Loucy (cell line): ENCODE measurements at regions not wholly inside any gene's neighbourhood (a gene's known extent, or its start where the extent isn't known, plus 50 kb on each side); places are given as distances from the start of the nearest gene placed in this dataset.

ENCODE experiments used
- H2AFZ ChIP-seq: fragments of 200-600 bp; sonication (generic); 2 replicates; pipeline ENCODE4 v1.6.0; 2016; ENCODE audit warnings: antibody characterized with exemption, mild to moderate bottlenecking, low read length, moderate library complexity
- H3F3A ChIP-seq: fragments of 200-600 bp; 2 replicates; pipeline ENCODE4 v1.6.0; 2016; ENCODE audit warnings: antibody characterized with exemption, low read depth, mild to moderate bottlenecking
- H3K27me3 ChIP-seq: fragments of 200-600 bp; sonication (generic); 2 replicates; pipeline ENCODE4 v1.6.1; 2014; ENCODE audit warnings: low read length, mild to moderate bottlenecking; ENCODE audit not compliant: insufficient read depth, poor library complexity, severe bottlenecking
- H3K36me3 ChIP-seq: fragments of 200-600 bp; sonication (generic); 2 replicates; pipeline ENCODE4 v1.6.1; 2016; ENCODE audit warnings: low read length; ENCODE audit not compliant: insufficient read depth
- H3K4me1 ChIP-seq: fragments of 200-600 bp; sonication (generic); 2 replicates; pipeline ENCODE4 v1.5.1; 2014; ENCODE audit warnings: low read length, mild to moderate bottlenecking; ENCODE audit not compliant: insufficient read depth, poor library complexity, severe bottlenecking
- H3K4me2 ChIP-seq: fragments of 200-600 bp; sonication (generic); 2 replicates; pipeline ENCODE4 v1.6.0; 2014; ENCODE audit warnings: antibody characterized with exemption, low read length, low read depth, mild to moderate bottlenecking; ENCODE audit not compliant: poor library complexity, severe bottlenecking
- H3K4me3 ChIP-seq: fragments of 200-600 bp; sonication (generic); 2 replicates; pipeline ENCODE4 v1.5.1; 2014; ENCODE audit warnings: low read length, mild to moderate bottlenecking, mixed read lengths; ENCODE audit not compliant: poor library complexity, severe bottlenecking
- H3K79me2 ChIP-seq: fragments of 200-600 bp; sonication (generic); 2 replicates; pipeline ENCODE4 v1.6.1; 2014; ENCODE audit warnings: low read length; ENCODE audit not compliant: insufficient read depth
- H3K9ac ChIP-seq: fragments of 200-600 bp; sonication (generic); 2 replicates; pipeline ENCODE4 v1.6.0; 2014; ENCODE audit warnings: mild to moderate bottlenecking, low read depth, low read length, moderate library complexity; ENCODE audit not compliant: poor library complexity, severe bottlenecking
- H3K9me2 ChIP-seq: fragments of 200-600 bp; sonication (generic); replicated peaks from 2 replicates; pipeline ENCODE4 v1.6.1; 2016; ENCODE audit warnings: low read depth, low read length, mixed read lengths
- H3K9me3 ChIP-seq: fragments of 200-600 bp; sonication (generic); 2 replicates; pipeline ENCODE4 v1.6.1; 2014; ENCODE audit warnings: mild to moderate bottlenecking, antibody characterized with exemption, low read length, low read depth; ENCODE audit not compliant: insufficient read depth
- H4K20me1 ChIP-seq: fragments of 200-600 bp; sonication (generic); 2 replicates; pipeline ENCODE4 v1.6.0; 2014; ENCODE audit warnings: antibody characterized with exemption, low read length, mild to moderate bottlenecking; ENCODE audit not compliant: insufficient read depth, poor library complexity, severe bottlenecking
- EZH2phosphoT487 ChIP-seq: fragments of 200-600 bp; IDR thresholded peaks from 2 replicates; pipeline ENCODE4 v1.6.1; 2018; ENCODE audit warnings: antibody characterized with exemption, mild to moderate bottlenecking, moderate library complexity, borderline replicate concordance
- TF ChIP-seq, protein P1 (sequence below): fragments of 200-600 bp; sonication (generic); conservative IDR thresholded peaks from 2 replicates; pipeline ENCODE4 v1.5.1; 2014; ENCODE audit warnings: mild to moderate bottlenecking, antibody characterized with exemption, low read length

DNA sequence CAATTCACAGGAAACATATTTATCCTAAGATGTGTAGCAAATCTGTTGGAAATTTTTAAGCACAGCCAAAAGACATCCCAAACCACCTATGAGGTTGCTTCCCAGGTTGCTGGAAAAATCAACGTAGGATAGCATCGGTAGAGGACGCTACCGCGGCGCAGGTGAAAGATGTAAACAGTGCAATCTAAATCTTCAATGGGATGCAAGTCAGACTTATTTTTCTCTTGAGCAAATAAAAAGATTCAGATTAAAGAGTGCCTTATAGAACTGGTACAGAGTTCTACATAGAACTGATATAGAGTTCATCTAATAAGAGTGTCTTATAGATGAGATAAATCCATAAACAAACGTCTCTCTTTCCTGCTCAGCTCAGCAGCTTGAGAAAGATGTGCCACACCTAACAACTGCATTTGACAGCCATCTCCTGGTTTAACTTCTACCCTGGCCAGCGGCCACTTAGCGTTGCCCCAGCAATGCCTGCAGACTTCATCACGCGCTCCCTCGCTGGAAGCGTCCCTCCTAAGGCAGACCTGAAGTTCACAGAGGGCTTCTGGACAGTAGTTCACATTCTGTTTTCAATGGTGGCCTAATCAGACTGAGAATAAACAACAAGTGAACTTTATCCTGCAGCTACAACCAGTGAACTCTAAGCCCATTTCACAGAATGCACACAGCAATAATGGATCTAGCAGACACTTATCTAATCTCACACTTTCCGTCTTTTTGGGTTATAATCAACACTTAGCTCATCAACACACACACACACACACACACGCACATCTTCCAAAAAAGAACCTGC lies 164.5 kb downstream of the TOMM20 start:
- peak overlapping the region; percentile 93 for H3K9ac ChIP-seq
- H3K4me3 ChIP-seq = peak overlapping the region; percentile 60
- no peaks in the 10 kb centered on the region for H4K20me1 ChIP-seq
- no peaks in the 10 kb centered on the region for H3K9me2 ChIP-seq
- H3K9me3 ChIP-seq = no peaks in the 10 kb centered on the region
- H3K4me1 ChIP-seq = peaks cover 69% of the 10 kb centered on the region
- H3F3A ChIP-seq = peaks cover 26% of the 10 kb centered on the region
- peak overlapping the region; percentile 78 for H3K4me2 ChIP-seq
- H2AFZ ChIP-seq = peak overlapping the region; percentile 39; the same call in 1 of the 2 replicates
- H3K27me3 ChIP-seq = no peaks in the 10 kb centered on the region
- no peaks in the 10 kb centered on the region for H3K36me3 ChIP-seq
- peaks cover 13% of the 10 kb centered on the region; the same call in 1 of the 2 replicates for H3K79me2 ChIP-seq
- TF ChIP-seq, protein P1, sequence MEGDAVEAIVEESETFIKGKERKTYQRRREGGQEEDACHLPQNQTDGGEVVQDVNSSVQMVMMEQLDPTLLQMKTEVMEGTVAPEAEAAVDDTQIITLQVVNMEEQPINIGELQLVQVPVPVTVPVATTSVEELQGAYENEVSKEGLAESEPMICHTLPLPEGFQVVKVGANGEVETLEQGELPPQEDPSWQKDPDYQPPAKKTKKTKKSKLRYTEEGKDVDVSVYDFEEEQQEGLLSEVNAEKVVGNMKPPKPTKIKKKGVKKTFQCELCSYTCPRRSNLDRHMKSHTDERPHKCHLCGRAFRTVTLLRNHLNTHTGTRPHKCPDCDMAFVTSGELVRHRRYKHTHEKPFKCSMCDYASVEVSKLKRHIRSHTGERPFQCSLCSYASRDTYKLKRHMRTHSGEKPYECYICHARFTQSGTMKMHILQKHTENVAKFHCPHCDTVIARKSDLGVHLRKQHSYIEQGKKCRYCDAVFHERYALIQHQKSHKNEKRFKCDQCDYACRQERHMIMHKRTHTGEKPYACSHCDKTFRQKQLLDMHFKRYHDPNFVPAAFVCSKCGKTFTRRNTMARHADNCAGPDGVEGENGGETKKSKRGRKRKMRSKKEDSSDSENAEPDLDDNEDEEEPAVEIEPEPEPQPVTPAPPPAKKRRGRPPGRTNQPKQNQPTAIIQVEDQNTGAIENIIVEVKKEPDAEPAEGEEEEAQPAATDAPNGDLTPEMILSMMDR = peak; percentile 41
- no peak for TF ChIP-seq EZH2phosphoT487

DNA sequence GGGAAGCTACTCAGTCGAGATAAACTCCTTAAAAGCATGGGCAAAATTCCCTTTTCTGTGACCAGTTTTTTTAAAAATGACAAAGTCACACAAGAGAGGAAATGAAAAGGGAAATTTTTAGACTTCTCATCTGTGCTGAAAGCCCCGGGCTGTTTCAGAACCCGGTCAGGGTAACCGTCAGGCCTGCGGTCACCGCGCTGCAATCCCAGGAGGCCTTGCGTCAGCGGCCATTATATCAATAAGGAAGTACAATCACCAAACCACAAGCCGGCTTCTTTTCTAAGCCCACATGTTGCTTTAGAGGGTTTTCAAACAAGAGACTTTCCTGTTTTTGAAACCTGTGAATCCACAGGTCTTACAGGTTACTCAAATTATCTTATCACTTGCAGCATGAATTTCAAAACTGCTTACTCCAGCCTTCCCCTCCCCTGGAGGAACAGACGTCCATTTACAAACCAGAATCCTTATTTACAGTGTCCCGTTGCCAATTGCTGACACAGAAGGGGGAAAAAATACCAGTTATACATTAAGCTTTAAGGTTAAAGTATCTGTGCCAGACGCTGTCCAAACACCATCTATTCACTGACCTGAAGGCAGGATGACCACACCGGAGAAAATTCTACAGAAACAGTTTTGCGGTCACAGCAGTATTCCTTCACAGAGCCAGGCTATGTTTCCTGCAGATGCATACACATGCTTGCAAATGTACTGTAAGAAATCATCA lies 165.3 kb downstream of the TOMM20 start:
- Histone ChIP-seq H3K9me2 (no peaks in the 10 kb centered on the region), H3K4me3 (peak overlapping the region; percentile 68), H2AFZ (no peak overlapping the region), H3K4me1 (peaks cover 69% of the 10 kb centered on the region), H3K36me3 (no peaks in the 10 kb centered on the region), H3K9me3 (no peaks in the 10 kb centered on the region), H3K4me2 (peak overlapping the region; percentile 78), H3K79me2 (peaks cover 13% of the 10 kb centered on the region; the same call in 1 of the 2 replicates), H3F3A (peaks cover 26% of the 10 kb centered on the region), H3K27me3 (no peaks in the 10 kb centered on the region), H4K20me1 (no peaks in the 10 kb centered on the region), H3K9ac (peak overlapping the region; percentile 93)
- TF ChIP-seq EZH2phosphoT487 = no peak
- TF ChIP-seq, protein P1 = no peak

DNA sequence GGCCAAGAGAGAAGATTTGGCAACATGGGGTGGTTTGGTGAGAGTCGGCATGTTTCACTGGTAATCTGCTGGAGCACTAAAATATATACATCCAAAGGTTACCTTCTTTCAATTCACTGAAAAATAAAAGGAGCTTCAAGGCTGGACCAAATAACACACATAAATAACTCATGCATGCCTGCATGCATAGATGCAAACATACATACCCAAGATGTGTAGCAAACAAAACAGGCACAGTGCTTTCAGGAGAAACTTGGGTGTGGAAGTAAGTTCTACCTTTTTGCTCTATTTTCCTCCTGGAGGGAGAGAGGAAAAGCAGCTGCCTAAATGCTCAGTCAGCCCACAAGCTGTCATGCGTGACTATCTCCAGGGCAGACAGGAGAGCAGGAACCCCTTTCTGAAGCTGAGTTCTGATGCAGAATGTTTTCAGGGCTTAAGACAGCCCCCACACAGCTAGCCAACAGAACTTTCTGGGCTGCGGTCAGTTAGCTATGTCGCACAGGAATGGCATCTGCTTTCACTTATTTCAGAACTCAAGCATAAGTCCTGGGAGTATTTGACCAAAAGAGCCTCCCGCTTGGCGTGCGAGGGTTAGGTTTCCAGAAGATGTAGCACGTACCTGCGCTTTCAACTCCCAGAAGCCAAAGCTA lies 166.2 kb downstream of the TOMM20 start:
- H3K4me3 ChIP-seq = peak overlapping the region; percentile 68
- H4K20me1 ChIP-seq = no peaks in the 10 kb centered on the region
- TF ChIP-seq, protein P1 = no peak
- TF ChIP-seq EZH2phosphoT487 = no peak
- no peaks in the 10 kb centered on the region for H3K36me3 ChIP-seq
- H3K79me2 ChIP-seq = peaks cover 13% of the 10 kb centered on the region; the same call in 1 of the 2 replicates
- H3K4me2 ChIP-seq = peak overlapping the region; percentile 78
- H3K4me1 ChIP-seq = peaks cover 78% of the 10 kb centered on the region
- H3F3A ChIP-seq = peaks cover 26% of the 10 kb centered on the region
- no peaks in the 10 kb centered on the region for H3K27me3 ChIP-seq
- no peaks in the 10 kb centered on the region for H3K9me2 ChIP-seq
- no peak overlapping the region for H2AFZ ChIP-seq
- no peaks in the 10 kb centered on the region for H3K9me3 ChIP-seq
- peak overlapping the region; percentile 93 for H3K9ac ChIP-seq
